EH (cell line): ENCODE measurements at regions not wholly inside any gene's neighbourhood (a gene's known extent, or its start where the extent isn't known, plus 50 kb on each side); places are given as distances from the start of the nearest gene placed in this dataset.

Source experiments
- DNase-seq: peaks from one replicate; pipeline ENCODE4 v3.0.0-alpha.2; 2015; ENCODE audit warnings: low read depth

GRCh38 chr11:128300785-128301184 lies 286.6 kb downstream of the ETS1 start:
- no peak for DNase-seq

DNA sequence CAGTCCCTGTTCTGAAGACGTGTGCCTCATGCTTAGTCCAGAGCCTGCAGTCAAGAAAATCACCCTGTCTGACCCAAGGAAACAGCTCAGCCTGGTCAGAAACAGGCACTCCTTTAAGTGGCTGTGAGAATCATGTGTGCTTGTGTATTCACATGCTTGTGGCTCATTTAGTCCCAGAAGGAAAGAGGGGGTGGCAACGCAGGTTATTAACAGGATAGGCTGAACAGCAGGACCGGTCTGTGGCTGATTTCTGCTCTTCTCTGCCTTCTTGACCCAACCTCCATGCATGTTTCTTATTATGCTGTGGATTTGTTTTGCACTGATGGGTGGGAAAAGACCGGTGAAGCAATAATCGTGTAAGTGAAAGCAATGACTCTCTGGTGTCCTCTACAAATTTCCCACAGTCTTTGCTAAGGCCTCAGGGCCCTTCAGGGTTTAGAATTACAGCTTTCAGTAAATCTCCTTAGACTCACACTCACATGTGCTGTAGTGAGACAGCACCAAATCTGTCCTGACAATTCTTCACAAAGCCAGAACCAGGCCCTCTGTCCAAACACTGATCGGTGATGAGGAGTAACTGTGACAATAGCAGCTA lies 288.1 kb downstream of the ETS1 start:
- DNase-seq, result peak; percentile 89

- DNase-seq, result no peak
Observed at GRCh38 chr11:128298271-128298670, 289.1 kb downstream of the ETS1 start.

DNA sequence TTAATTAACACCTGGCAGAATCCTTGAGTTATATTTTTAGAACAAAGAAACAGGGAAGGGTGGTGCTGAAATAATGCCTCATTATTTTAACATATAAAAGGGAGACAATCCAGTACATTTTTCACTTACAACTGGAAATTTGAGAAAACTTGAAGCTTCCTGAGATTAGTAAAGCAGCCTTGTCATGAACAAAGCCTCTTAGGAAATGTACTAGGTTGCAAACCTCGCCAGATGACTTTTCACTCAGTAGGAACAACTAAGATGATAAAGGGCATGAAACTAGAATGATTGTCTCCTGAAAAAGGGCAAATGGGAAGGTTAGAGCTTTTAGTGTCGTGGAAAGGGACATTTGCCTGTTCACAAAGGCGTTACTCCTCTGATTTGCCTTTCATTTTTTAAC lies 289.6 kb downstream of the ETS1 start:
- no peak for DNase-seq

DNA sequence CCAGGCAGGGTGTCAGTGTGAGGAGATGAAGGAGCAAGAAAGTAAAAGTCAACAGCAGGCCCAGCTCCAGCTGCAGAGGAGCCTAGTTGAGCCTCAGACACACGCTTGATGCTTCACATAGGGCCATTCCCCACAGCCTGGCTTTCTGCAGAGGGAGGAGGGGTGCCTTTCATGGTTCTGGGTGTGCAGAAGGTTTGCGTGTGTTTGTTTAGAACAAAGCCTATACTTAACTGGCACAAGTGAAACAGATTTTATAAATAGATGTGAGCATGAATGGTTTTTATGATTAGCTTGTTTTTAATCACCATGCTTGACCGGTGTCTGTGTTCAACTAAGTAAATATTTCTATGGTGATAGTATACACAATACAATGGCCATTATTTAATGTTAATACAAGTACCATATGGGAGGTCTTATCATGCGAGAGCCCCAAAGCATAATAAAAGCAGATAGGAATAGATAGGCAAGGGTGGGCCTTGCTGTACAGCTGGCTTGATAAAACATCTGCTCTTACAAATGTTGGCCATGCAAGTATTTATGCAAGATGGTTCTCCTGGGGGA lies 290.2 kb downstream of the ETS1 start:
- DNase-seq, result no peak

GRCh38 chr11:128294671-128295050 lies 292.7 kb downstream of the ETS1 start:
- peak; percentile 76 for DNase-seq

- no peak for DNase-seq
Observed at GRCh38 chr11:128294001-128294670, 293.2 kb downstream of the ETS1 start.

GRCh38 chr11:128291835-128292234 lies 295.5 kb downstream of the ETS1 start:
- DNase-seq, result no peak

GRCh38 chr11:128291007-128291406 lies 296.4 kb downstream of the ETS1 start:
- DNase-seq, result peak; percentile 23

- DNase-seq, result peak; percentile 90
Observed at GRCh38 chr11:128290106-128290840, 297.1 kb downstream of the ETS1 start.

GRCh38 chr11:128289048-128289447 lies 298.3 kb downstream of the ETS1 start:
- no peak for DNase-seq

DNA sequence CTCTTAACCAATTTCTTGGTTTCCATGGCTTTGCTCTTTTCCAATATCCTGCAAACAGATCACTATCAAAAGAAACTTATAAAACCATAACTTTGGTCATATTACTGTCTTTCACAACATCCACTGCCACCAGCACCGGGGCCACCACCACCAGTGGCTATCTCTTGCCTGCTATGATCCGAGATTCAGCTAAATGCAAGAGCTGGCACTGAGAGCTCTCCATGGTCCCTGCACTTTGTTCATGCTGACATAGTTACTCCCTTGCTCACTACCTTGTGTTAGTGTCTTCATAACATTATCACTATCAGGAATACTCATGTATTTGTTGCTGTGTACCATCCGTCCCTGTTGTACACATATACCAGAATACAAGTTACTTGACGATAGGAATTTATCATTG lies 299.0 kb downstream of the ETS1 start:
- peak; percentile 32 for DNase-seq

- DNase-seq, result no peak
Observed at GRCh38 chr11:128285321-128285720, 302.0 kb downstream of the ETS1 start.

GRCh38 chr11:128284634-128285033 lies 302.7 kb downstream of the ETS1 start:
- no peak for DNase-seq

GRCh38 chr11:128283451-128283850 lies 303.9 kb downstream of the ETS1 start:
- DNase-seq, result peak; percentile 54

- DNase-seq, result no peak
Observed at GRCh38 chr11:128282053-128282452, 305.3 kb downstream of the ETS1 start.

- DNase-seq, result peak; percentile 86
Observed at GRCh38 chr11:128279866-128280265, 307.5 kb downstream of the ETS1 start.

DNA sequence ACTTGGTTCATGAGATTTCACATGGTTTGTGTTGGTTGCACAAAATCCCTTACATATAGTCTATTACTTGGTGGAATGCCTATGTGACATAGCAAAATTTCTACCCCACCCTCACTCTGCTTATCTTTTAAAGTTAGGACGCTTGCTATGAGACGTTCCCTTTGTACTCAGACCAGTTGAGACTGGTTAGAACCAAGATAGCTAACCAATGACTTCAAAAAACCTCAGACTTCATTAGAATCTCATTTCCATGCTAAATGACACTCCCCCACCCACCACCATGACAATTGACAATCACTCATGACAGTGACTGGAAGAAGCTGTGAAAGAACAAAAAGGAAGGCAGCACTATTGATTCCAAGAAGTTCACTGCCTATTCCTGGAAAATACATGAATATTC lies 313.6 kb downstream of the ETS1 start:
- DNase-seq, result no peak

- no peak for DNase-seq
Observed at GRCh38 chr11:128271401-128271800, 316.0 kb downstream of the ETS1 start.

DNA sequence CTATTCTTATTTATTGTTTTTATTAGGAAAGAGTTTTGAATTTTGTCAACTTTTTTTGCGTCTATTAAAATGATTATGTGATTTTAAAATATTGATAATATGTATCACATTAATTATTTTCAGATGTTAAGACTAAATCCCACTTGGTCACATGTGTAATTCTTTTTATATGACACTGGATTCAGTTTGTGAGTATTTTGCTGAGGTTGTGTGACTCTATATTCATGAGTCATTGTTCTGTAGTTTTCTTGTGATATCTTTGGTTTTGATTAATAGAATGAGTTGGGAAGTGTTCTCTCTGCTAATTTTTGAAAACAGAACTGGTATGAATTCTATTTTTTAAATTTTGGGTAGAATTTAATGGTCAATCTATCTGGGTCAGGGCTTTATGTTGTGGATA lies 317.9 kb downstream of the ETS1 start:
- DNase-seq, result no peak

DNA sequence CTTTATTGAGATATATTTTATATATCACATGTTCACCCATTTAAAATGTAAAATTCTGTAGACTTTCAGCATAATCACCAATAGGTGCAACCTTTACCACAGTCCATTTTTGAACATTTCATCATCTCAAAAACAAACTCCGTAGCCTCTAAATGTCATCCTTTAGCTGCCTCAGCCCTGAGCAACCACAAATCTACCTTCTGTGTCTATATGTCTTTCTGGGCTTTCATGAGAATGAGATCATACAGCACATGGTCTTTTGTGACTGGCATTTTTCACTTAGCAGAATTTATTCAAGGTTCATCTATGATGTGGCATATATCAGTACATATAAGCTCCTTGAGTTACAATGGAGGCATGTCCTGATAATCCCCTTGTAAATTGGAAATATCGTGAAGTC lies 320.5 kb downstream of the ETS1 start:
- no peak for DNase-seq

GRCh38 chr11:128262463-128263345 lies 324.7 kb downstream of the ETS1 start:
- no peak for DNase-seq
